ENCODE measurements at regions not wholly inside any gene's neighbourhood (a gene's known extent, or its start where the extent isn't known, plus 50 kb on each side); places are given as distances from the start of the nearest gene placed in this dataset.

GRCh38 chr3:31247850-31248562 is 284.7 kb upstream of the STT3B start:
- no peak for DNase-seq (ENCODE audit: low read depth, low spot score)

DNA sequence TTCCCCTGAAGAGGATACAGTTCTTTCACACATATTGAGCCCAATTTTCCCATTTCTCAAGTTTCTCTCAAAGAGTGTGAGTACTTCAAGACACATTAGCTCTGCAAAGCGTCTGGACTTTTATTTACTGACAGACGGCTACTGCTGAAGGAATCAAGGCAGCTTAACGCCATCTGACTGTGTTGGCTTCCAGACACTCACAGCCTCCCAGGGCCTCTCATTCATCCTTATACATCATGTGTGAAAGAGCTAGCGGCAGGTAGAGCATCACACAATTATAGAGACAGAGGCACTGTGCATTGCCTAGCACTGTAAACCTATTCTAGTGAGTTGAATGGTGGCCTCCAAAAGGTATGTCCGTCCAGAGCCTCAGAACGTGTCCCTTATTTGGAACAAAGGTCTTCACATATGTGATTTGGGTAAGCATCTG is 284.1 kb upstream of the STT3B start:
- no peak for DNase-seq (ENCODE audit: low read depth, low spot score)

DNA sequence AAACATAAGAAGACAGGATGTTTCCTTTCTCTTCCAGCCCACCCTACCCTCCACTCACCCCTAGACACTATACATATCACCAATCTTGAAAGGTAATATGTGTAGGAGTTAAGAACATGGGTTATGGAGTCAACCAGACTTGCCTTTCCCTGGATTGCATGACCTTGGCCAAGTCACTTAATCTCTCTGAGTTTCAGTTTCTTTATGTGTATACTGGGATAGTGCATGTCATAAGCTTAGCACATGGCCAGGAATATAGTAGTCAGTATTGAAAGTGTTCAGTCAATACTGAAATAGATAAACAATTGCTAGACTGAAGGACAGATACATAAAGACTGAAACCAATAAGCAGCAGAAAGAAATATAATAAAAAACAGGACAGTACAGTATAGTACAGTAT is 283.2 kb upstream of the STT3B start:
- no peak for DNase-seq (ENCODE audit: low read depth, low spot score)

DNA sequence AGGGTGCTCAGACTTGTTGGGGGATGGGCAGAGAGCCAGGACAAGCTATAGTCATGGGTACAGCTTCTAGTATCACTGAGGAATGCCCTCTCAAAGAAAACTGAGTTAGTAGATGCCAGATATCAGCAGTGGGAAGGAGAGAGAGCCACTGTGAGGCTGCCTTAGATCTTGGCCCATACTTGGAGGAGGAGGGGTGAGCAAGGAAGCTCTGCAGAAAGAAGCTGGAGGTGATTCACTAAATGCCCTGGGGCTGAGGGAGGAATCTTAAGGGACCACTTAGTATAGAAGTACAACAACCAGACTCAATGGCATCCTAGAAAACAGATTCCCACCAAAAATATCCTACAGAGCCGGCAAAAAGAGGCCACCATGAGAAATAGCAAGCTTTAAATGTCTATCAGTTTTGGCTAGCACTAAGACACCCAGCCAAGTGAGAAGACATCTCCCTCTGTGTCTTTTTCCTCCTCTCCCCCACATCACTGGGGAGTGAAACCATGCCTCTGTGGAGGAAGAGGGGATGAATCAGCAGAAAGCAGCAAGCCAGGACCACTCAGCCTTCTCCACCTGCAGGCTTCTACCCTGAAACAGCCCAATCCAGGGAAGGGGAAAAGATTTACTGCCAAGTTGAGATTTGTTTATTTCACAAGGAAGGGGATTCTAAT is 282.5 kb upstream of the STT3B start:
- no peak for DNase-seq (ENCODE audit: low read depth, low spot score)

DNA sequence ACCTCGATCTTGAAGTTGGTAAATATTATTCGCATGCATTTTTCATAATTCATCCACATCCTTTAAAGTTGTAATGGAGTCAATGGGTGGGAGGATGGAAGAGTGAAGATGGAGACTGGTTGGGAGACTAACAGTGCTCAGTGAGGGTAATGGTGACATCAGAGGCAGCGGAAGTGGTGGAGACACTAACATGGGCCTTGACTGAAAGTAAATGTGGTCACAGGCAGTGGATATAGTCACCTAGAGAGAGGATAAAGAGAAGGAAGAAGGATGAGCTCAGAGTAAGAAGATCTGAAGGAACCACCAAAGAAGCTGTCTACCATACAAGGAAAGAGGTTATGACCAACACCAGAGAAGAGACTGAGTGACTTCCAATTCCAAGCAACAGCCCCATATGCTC is 281.6 kb upstream of the STT3B start:
- no peak for DNase-seq (ENCODE audit: low read depth, low spot score)

DNA sequence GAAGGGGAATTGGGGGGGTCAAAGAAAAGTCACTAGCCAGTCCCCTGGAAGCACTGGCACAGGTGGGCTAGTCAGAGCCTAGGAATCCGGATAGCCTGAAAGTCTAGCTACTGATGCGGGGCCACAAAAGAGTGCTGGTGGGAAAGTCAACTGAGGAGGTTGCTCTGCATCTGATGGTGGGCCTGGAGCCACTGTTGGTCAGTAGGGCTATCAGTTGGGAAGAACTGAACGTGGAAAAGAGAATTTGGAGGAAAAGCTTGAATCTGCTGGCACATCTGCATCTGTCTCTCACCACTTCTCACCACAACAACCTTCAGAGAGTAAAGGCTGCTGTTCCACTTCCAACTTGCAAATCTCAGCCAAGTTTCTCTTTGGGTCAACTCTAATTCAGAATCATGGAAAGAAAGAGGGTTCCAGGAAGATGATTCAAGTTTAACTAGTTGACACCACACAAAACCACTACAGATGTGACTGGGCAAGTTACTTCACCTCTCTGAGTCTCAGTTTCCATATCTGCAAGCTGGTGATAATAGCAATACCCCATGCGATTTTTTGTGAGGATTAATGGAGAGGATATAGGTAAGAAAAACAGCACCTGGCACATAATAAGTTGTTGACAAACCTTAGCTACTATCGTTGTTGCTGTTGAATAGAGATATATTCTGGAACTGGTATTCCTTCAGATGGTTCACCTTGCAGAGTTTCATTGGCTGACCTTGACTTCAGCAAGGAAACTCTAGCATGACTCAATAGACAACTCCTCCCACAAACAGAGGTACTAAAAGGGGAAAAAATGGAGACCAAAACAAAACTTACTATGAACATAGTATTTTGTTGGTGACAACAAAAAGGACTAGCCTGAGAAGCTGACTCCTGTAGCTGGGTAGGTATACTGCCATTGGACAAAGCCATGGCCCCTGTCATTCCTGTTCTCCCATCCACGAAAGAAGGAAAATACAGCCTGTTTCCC is 280.2 kb upstream of the STT3B start:
- DNase-seq (ENCODE audit: low read depth, low spot score) = no peak

GRCh38 chr3:31253782-31254181 is 278.9 kb upstream of the STT3B start:
- DNase-seq (ENCODE audit: low read depth, low spot score) = no peak

DNA sequence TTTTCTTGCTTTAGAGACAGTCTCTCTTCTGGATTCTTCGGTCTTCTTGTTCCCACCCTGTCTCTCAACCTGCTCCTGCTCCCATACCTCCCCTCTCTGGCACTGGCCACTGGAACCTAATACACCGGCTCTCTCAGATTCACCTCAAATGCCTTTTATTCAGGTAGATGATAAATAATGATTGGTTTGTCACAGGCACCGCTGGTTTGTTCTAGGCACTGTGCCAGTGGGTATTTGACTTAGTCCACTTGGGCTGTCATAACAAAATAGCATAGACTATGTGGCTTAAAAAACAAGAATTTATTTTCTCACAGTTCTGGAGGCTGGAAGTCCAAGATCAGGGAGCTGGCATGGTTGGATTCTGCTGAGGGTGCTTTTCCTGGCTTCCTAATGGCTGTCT is 278.2 kb upstream of the STT3B start:
- DNase-seq (ENCODE audit: low read depth, low spot score) = no peak

- DNase-seq (ENCODE audit: low read depth, low spot score) = no peak
Measured at GRCh38 chr3:31255007-31255581, 277.6 kb upstream of the STT3B start.

DNA sequence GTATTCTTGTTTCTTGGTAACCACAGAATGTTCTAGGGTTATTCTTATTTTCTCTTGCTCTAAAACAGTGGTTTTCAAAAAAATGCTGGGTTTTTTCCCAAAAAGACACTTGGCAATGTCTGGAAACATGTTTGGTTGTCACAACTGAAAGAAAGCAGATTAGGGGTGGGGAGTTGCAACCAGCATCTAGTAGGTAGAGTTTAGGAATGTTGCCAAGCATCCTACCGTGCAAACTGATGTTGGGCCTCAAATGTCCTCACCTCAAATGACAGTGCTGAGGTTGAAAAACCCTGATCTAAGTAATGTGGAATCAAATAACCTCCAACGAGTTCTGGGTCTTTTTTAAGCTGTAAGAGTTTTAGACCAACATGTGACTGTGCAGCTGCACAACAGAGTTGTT is 270.5 kb upstream of the STT3B start:
- no peak for DNase-seq (ENCODE audit: low read depth, low spot score)

DNA sequence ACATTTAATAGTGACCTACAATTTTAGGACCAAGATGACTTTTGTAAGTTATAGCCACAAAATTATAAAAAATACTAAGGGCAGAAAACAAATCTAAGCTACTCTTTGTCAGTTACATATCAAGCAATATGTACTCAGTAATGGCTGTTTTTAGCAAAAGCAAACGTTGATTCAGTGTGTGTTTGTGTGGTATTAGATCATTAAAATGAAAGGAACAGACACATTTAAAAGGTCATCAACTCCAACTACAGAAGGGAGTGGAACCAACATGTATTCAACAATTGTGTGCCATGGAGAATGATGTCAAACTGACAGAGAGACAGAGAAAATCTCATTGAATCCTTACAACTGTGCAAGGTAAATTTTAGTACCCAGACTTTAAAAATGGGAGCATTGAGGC is 268.8 kb upstream of the STT3B start:
- DNase-seq (ENCODE audit: low read depth, low spot score) = no peak

- DNase-seq (ENCODE audit: low read depth, low spot score) = no peak
Measured at GRCh38 chr3:31265646-31266428, 266.9 kb upstream of the STT3B start.

GRCh38 chr3:31268868-31269267 is 263.9 kb upstream of the STT3B start:
- no peak for DNase-seq (ENCODE audit: low read depth, low spot score)

GRCh38 chr3:31270010-31270409 is 262.7 kb upstream of the STT3B start:
- no peak for DNase-seq (ENCODE audit: low read depth, low spot score)

DNA sequence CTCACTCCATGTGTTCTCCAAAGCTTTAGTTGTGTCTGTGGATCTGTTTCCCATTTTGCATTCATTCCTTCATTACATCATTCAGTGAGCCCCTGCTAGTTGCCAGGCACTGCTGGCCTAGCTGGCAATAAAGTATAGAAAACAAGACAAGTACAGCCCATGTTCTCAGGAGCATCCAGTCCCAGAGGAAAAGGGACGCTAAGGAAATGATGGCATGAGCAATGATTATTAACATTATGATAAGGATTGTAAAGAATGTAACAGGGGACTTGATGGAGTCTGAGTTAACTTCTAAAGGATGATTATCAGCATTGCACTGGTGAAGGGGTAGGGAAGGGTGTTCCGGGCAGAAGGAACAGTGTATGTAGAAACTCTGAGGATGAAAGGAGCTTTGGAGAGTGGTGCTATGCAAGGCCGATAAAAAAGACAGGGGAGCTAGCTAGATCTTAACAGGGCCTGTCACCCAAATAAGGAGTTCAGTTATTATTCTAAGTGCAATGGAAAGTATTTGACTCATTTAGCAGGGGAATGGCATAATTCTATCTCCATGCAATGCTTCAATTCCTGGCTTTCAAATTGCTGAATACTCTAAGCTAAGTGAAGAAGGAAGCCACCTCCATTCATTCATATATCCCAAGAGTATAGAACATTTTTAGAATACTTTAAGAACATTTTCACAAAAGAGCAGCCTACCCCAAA is 258.2 kb upstream of the STT3B start:
- DNase-seq (ENCODE audit: low read depth, low spot score) = no peak

DNA sequence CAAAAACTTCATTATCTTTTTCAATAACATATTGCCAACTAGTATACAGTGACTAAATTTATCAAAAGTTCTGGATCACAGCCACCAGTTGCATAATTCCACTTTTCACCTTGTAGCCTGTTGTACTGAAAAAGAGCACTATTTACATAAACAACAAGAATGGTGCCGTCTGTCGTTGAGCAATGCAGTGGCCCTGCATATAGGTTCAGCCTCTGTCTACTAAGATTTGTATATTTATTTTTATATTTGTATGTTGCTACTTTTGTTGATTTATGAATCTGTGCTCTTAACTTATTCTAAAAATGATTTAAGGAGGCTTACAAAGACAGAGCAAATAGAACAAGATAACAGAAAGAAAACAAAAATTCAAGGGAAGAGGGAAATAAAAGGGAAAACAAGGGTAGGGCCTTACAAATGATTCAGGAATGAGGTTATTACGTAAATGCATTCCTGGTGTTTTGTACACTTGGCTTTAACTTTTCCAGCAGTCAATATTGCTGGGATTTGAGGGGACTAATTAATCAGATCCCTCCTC is 257.6 kb upstream of the STT3B start:
- no peak for DNase-seq (ENCODE audit: low read depth, low spot score)

DNA sequence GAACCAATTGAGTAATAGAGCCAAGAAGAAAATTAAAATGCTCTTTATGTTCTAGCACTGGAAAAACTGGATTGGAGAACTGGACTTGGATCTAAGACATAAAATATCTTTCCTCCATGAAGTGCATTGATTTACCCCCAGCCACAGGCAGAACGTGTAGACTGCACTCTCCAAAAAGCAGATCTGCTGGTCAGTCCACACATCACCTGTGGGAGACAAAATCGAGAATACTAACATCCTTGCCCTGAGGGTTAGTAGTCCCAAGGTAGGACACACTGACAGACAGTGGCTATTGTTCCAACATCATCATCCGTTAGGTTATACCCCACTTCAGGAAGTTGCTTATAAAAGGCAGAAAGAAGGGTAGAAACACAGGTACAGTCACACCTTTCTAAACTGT is 257.1 kb upstream of the STT3B start:
- DNase-seq (ENCODE audit: low read depth, low spot score) = no peak

DNA sequence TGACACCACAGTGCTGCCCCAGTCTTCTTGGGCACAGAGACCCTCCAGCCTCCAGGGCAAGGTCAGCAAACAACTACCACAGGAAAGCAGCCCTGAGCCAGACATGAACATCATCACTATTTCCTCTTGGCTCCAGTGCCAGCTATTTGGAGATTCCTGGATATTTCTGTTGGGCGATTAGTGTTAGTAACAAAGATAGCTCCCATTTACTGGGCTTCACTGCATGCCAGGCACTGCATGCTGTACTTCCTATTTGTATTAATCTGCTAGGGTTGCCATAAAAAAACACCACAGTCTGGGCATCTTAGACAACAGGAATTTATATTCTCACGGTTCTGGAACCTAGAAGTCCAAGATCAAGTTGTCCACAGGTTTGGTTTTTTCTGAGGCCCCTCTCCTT is 255.1 kb upstream of the STT3B start:
- no peak for DNase-seq (ENCODE audit: low read depth, low spot score)

DNA sequence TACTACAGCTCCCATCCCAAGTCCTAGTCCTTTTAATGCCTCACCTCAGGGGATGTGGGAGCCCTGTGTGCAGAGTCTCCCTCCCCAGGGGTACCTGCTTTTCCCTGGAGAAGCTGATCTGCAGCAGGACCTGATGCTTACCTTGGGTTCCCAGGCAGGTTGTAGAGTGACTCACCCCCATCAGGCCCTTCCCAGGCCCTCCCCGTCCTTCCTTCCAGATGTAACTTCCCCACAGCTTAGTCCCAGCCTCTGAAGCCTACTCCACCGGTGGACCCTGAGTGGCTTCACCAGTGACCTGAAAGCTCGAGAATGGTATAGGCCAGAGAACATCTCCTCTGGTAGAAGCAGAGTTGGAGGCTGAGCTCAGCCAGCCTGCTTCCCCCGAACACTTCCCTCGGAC is 254.2 kb upstream of the STT3B start:
- no peak for DNase-seq (ENCODE audit: low read depth, low spot score)

GRCh38 chr3:31284776-31285175 is 247.9 kb upstream of the STT3B start:
- no peak for DNase-seq (ENCODE audit: low read depth, low spot score)
